ENCODE measurements at regions not wholly inside any gene's neighbourhood (a gene's known extent, or its start where the extent isn't known, plus 50 kb on each side); places are given as distances from the start of the nearest gene placed in this dataset.

DNA sequence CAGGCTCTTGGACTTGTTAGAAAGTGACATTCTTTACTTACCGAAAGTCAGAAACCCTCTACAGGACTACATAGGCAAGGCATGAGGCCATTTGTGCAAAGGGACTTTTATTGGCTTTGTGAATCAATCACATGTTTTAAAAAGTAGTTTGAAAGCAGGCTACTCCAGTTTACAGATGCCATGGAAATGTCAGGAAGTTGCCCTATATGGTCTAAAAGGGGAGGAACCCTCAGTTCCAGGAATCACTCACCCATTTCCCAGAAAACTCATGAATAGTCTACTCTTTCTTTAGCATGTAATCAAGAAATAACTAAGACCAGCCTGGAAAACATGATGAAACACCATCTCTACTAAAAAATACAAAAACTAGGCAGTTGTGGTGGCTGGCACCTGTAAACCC is 51.0 kb upstream of the MKRN3 start:
- TF ChIP-seq CTCF (IDR thresholded peaks at IDR 0.05; ENCODE audit: insufficient read depth, low read length, poor library complexity, severe bottlenecking) (no peak), EZH2phosphoT487 (conservative IDR thresholded peaks at IDR 0.05; ENCODE audit: low read length) (no peak)

Data from SU-DHL-6 (cell line).